ENCODE measurements at regions not wholly inside any gene's neighbourhood (a gene's known extent, or its start where the extent isn't known, plus 50 kb on each side); places are given as distances from the start of the nearest gene placed in this dataset.
"Not testable (repeated sequence)": the region's sequence is repeated elsewhere in the genome, so short reads cannot be mapped to it uniquely, and the experiment has no call there.

DNA sequence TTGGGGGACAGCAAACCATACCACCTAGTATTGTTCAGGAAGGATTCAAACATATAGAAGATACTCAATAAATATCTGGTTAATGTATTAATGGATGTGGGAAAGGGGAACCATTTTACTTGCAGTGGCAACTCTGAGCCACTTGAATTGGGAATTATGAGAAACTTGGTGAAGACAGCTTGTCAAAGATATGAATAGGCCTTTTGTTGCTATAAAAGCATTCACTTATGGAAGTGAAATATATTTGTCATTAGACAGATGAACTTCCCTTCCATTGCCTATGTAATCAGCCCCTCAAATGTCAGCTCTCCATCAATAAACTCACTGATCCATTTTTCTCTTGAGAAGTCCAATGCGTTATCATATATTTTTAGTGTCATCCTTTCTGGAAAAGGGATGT, 56.1 kb downstream of the GPR85 start:
- H3K4me3 ChIP-seq (ENCODE audit: low read depth, low read length): no peak overlapping the region
- no peak for TF ChIP-seq CTCF (IDR thresholded peaks at IDR 0.05; ENCODE audit: low read depth, low read length)

- H3K4me3 ChIP-seq (ENCODE audit: low read depth, low read length): no peak overlapping the region
- no peak for TF ChIP-seq CTCF (IDR thresholded peaks at IDR 0.05; ENCODE audit: low read depth, low read length)
These were observed 59.7 kb downstream of the GPR85 start for GRCh38 chr7:113026941-113027340.

DNA sequence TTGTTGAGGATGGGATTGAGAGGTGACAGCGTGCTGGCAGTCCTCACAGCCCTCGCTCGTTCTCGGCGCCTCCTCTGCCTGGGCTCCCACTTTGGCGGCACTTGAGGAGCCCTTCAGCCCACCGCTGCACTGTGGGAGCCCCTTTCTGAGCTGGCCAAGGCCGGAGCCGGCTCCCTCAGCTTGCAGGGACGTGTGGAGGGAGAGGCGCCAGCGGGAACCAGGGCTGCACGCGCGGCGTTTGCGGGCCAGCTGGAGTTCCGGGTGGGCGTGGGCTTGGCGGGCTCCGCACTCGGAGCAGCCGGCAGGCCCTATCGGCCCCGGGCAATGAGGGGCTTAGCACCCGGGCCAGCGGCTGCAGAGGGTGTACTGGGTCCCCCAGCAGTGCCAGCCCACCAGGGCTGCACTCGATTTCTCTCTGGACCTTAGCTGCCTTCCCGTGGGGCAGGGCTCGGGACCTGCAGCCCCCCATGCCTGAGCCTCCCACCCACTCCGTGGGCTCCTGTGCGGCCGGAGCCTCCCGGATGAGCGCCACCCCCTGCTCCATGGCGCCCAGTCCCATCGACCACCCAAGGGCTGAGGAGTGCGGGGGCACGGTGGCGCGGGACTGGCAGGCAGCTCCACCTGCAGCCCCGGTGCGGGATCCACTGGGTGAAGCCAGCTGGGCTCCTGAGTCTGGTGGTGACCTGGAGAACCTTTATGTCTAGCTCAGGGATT, 69.3 kb downstream of the GPR85 start:
- not testable (repeated sequence) for H3K4me3 ChIP-seq (ENCODE audit: low read depth, low read length)

DNA sequence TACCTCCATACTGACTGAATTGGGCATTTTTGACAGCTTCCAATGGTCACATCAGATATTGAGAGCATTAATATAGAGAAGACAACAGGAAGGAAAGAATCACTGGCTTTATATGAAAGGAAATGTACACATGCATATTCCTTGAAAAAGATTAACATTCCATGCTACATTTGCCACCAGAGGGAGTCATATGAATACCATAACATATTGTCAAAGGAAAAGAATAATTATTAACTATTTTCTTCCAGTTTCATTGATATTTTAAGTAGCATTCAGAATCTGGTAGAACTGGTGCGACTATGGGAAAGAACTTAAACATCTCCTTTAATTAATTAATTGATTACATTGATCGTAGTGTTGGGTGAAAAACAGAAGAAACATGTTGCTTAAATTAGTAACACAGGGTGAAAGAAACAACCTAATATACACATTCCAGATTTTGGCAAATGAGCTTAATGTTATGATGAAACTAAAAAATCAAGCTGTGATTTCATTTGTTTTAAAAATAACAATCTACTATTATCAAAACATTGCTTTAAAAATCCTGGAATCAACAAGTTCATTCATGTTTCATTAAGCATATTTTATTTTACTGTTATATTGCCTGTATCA, 71.5 kb downstream of the GPR85 start:
- TF ChIP-seq CTCF (IDR thresholded peaks at IDR 0.05; ENCODE audit: low read depth, low read length): no peak; the same call in 1 of the 2 replicates
- no peak overlapping the region for H3K4me3 ChIP-seq (ENCODE audit: low read depth, low read length)

DNA sequence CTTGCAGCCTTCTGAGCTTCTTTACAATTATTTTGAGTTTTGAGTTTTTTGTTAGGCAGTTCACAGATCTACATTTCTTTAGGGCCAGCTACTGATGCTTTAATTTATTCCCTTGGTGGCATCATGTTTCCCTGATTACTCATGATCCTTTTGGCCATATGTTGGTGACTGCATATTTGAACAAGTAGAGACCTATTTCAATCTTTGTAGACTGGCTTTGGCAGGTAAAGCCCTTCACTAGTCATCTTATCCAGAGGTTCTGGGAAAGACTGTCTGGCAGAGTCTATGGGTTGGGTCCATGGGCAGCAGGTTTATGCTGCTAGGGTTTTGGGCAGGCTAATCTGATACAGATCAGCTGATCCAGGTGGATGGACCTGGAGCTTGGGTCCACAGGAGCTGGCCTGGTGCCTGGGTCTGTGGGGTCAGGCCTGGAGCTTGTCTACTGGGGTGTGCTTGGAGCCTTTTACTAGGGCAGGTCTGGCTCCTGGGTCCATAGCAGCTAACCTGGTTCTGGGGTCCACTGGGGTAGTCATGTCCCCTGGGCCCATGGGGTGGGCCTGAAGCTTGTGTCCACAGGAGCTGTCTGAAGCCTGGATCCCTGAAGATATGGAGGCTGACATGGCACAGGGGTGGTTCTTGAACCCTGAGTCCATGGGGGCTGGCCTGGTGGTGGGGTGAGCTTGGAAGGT, 72.7 kb downstream of the GPR85 start:
- no peak for TF ChIP-seq CTCF (IDR thresholded peaks at IDR 0.05; ENCODE audit: low read depth, low read length)
- H3K4me3 ChIP-seq (ENCODE audit: low read depth, low read length): no peak overlapping the region

GRCh38 chr7:113012862-113013261, 73.8 kb downstream of the GPR85 start:
- not testable (repeated sequence) for H3K4me3 ChIP-seq (ENCODE audit: low read depth, low read length)

GRCh38 chr7:113010377-113010776, 76.2 kb downstream of the GPR85 start:
- H3K4me3 ChIP-seq (ENCODE audit: low read depth, low read length): no peak overlapping the region
- TF ChIP-seq CTCF (IDR thresholded peaks at IDR 0.05; ENCODE audit: low read depth, low read length): no peak

- no peak overlapping the region for H3K4me3 ChIP-seq (ENCODE audit: low read depth, low read length)
- TF ChIP-seq CTCF (IDR thresholded peaks at IDR 0.05; ENCODE audit: low read depth, low read length): no peak
These were observed 77.9 kb downstream of the GPR85 start for GRCh38 chr7:113008755-113009154.

All from WI38 (cell line).